ENCODE measurements at regions not wholly inside any gene's neighbourhood (a gene's known extent, or its start where the extent isn't known, plus 50 kb on each side); places are given as distances from the start of the nearest gene placed in this dataset.
"Not testable (repeated sequence)": the region's sequence is repeated elsewhere in the genome, so short reads cannot be mapped to it uniquely, and the experiment has no call there.

DNA sequence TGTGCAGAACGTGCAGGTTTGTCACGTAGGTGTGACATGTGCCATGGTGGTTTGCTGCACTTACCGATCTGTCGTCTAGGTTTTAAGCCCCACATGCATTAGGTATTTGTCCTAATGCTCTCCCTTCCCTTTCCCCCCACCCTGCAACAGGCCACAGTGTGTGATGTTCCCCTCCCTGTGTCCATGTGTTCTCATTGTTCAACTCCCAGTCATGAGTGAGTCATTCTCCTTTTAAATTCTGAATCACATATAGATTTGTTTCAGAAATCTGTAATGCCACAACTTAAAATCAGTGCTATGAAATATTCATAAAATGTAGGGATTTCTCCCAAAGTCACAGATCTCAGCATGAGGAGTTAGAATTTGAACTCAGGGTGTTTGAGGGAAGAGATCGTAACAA lies 552.5 kb upstream of the MBL2 start:
- DNase-seq = peak; percentile 0

DNA sequence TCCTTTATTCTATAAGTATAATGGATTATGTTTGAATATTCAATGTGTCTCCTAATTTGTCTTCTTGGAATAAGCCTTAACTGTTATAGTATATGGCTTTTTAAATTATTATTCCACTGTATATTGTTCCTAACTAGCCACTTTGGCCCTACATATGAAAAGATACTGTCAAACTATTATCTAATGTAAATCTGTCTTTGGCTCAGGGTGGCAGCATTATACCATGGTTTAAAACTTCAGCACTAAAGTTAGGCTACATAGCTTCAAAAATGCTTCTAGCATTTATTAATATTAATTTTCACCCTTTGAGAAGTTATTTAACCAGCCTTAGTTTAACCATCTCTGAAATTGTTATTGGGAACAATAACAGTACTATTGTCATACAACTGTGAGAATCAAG lies 543.1 kb upstream of the MBL2 start:
- no peak for DNase-seq

DNA sequence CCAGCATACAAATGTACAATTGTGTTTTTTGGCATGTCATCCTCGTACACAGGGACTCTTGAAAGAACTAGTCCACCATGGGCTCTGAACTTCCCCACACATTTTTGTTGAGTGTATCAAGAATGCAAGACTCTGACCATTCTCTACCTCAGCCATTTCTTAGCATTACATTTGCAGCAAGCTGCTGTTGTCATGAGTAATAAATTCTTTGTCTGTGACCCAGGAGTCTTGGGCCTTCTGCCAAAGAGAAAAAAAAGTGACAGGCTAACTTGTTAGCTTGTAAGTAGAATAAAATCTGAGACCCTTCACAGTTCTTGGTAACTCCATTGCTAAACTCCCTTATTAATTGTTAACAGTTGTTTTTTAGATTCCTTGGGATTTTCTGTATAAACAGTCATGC lies 542.3 kb upstream of the MBL2 start:
- peak; percentile 53 for DNase-seq

DNA sequence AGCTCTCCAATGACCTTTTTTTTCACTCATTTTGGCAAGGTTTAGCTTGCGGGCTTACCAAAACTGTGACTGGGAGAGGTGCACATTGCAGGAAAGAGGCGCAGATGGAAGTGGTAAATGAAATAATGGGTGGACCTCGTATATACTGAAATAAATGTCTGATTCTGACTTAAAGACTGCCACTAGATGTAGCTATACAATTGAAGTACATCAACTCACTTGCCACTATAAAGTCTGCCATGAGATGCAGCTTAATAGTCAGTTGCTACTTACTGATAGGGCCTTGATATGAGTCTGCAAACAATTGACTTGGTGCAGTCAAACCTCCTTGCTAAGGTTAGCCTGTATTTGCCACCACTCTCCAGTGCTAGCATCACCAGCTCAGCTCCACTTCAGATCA lies 525.9 kb upstream of the MBL2 start:
- DNase-seq = no peak

DNA sequence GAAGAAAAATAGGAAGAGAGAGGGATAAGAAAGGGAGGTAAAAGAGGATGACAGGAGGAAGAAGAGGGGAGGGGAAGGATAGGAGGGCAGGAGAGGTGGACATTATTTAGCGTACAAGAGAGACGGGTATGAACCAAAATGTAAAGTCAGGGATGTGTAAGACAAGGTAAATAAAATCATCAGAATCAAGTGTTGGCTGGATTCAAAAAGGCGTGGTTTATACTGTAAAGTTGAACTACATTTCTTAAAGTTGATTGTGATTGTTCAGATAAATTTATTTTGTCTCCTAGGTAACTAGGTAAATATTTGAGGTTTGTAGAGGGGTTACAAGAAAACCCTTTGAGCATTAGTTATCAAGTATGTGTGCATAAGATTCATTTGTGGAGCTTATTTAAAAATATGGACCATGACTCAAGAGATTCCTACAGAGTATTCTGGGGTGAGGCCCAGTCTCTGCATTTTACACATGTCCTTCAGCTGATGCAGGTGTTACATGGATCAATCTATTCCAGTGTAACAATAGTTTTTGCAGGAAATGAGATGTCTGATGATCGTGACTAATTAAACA lies 512.1 kb upstream of the MBL2 start:
- no peak for DNase-seq

DNA sequence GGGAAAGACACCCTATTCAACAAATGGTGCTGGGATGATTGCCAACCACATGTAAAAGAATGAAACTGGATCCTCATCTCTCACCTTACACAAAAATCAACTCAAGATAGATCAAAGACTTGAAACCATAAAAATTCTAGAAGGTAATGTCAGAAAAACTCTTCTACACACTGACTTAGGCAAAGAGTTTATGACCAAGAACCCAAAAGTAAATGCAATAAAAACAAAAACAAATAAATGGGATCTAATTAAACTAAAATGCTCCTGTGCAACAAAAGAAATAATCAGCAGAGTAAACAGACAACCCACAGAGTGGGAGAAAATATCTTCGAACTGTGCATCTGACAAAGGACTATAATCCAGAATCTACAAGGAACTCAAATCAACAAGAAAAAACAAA lies 504.2 kb upstream of the MBL2 start:
- DNase-seq = no peak

DNA sequence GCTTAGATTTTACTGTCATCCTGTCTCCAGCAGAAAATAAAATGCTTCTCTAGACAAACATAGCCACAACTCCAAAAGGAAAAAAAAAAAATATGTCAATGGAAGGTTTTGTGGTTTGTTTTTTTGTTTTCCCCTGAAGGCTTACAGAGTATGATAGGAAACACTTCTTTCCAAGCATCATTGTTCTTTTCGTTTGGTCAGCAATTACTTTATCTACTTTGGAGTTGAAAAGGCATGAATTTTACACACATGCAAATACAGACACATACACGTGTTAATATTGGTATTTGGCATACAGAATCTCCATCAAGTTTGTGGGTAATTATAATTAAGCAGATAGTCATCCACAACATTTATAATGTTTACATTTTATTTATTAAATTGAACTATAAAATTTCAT lies 496.9 kb upstream of the MBL2 start:
- no peak for DNase-seq

DNA sequence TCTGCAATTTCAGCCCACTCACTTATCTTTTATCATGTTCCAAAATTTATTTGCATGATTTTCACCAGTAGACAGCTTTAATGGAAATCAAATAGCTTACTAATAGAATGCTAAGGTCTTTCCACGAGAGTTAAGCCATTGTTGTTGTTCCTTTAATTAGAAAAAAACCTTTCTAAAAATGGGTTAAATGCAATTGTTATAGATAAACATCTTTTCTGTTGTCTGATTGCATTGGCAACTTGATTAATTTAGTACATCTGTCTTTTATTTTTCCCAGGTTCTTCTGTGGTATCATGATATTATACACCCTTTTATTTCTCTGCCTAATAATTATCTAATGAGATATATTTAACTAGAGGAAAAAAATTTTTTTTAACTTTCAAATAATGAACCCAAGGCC lies 487.6 kb upstream of the MBL2 start:
- no peak for DNase-seq

DNA sequence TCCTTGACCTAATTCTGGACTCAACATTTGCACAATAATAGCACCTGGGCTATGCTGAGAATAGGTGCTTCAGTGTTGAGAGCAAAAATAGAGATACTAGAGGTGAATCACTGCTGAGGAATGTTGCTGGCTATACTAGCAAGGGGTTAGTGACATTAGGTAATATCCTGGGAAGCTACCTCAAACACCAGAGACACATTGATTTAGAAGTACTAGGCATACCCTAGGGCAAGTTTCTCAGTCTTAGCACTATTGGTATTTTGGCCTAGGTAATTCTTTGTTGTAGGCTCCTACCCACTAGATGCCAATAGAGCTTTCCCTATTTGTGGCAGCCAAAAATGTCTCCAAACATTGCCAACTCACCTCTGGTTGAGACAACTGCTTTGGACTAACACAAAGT lies 484.0 kb upstream of the MBL2 start:
- no peak for DNase-seq

DNA sequence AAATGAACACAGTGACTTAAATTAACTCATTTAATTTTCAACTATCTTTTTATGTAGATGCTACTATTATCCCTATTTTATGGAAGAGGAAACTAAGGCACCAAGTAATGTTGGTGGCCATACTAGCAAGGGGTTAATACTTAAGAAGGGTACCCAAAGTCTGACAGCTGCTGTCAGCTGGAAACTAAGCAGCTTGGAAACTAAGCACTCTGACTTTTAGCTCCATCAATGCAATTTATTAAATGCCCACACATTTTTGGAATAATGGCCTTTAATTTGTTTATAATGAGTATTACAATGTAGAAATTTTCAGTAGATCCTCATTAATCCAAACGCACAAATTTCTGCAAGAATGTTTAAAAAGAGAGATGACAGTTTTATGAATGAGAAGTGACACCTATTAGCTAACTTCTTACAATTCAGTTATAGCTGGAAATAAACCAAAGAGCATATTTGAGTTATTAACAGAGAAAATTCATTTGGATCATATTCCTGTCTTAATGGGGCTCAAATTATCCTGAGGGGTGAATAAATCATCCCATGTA lies 483.1 kb upstream of the MBL2 start:
- DNase-seq = no peak

DNA sequence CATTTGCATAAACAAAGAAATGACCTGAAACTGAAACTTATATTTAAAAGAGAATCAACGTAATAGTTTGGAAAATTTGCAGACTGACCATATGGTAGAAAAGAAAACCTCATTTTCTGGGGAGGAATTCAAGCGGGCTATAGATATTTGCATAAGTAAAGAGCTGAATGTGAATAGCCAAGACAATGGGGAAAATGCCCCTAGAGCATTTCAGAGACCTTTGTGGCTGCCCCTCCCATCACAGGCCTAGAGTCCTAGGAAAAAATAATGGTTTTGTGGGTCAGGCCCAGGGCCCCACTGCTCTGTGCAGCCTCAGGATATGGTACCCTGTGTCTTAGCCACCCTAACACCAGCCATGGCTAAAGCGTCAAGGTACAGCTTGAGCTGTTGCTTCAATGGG lies 480.6 kb upstream of the MBL2 start:
- DNase-seq = no peak

DNA sequence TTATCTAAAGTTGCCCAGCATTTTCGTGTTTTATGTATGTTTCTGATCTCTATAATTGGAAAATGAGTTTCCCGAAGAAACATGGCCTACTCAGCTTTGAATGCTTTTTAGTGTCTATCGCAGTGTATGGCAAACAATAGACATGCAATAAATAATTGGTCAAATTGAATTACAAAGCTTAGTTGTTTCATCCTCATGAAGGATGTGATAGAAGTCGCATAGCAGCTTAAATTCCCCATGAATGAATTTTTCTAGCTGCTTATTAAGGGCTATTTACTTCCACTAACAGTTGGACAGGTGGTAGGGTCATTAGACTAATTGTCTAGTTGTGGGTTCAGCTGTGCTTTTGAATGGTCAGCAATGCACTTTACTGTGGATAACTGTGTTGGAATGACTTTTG lies 467.3 kb upstream of the MBL2 start:
- no peak for DNase-seq

DNA sequence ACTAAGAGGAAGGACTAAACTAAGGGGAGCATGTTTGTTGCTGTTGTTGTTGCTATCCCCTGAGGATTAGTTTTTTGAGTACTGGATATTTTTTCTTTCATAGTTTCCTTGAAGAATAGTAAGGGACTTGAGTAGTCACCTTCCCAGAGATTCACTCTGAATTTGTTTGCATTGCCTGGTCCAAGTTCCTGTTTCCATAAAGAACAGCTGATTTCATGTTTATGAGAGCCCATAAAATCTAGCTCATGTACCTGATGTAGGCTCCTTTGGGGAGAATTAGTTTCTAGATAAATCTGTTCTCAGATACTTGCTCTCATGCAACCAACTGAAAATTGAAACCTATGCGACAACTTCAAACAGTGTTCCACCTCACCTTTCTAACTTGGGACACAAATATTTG lies 464.4 kb upstream of the MBL2 start:
- DNase-seq = no peak

DNA sequence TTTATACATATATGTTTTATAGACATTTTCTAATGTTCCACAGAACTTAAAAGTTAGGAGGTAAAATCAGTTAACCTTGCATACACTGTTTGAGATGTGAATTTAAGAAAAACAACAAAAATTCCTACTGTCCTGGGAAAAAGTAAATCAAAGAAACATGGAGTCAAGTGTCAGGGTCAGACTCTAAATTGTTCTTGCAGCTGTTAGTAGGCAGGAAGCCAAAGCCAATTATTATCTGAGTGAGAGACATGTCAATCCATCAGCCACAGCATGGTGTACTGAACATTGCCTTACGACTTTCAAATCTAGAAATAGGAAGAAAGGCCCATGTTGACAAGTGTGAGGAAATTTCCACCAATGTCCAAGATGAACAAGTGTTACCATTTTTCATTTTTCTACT lies 461.2 kb upstream of the MBL2 start:
- no peak for DNase-seq

DNA sequence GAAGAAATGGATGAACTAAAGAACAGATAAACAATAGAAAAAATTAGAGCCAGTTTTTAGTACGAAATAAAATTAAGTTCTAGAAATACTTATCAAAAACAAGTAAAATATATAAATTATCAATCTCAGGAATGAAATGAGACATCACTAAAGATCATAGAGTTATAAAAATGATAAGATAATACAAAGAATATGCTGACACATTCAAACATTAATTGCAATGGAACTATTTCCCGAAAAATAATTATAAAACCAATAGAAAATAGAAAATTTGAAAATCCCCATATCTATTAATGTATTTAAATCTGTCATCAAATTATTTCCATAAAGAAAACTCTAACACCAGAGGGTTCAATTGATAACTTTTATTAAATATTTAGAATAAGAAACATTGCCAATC lies 458.1 kb upstream of the MBL2 start:
- no peak for DNase-seq

DNA sequence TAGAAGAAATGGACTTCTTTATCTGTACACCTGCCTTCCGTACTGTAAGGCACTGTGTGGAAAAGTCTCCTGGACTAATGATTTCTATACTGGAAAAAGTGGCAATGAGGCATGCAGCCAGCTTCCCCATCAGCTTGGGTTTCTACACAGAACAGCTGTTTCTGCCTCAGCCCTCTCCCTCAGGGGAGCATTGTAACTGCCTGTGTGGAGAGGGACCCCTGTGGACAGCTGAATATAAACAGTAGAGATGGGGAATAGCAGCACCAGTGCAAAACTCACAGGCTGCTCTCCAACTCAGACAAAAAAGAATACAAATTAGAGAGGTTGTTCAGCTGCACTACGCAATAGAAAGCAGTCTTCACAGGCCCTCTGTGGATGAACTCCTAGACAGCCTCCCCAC lies 451.3 kb upstream of the MBL2 start:
- DNase-seq = no peak

DNA sequence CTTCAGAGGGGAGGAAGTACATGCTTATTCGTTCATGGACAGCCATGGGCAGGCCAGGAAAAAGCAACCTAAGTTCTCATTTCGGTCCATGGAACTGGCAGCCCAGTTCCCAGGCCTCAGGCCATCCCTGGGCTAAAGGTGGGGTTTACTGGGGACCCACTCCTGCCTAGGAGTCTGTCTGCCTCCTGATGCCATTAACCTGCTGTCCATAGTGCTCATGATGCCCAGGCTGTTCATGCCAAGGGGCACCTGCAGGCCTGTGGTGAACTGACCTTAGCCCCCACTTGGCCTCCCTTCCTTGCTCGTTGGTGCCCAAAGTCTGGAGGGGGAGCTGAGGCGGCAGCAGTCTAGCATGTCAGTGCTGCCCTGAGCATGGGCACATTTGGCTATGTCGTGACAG lies 450.2 kb upstream of the MBL2 start:
- no peak for DNase-seq

DNA sequence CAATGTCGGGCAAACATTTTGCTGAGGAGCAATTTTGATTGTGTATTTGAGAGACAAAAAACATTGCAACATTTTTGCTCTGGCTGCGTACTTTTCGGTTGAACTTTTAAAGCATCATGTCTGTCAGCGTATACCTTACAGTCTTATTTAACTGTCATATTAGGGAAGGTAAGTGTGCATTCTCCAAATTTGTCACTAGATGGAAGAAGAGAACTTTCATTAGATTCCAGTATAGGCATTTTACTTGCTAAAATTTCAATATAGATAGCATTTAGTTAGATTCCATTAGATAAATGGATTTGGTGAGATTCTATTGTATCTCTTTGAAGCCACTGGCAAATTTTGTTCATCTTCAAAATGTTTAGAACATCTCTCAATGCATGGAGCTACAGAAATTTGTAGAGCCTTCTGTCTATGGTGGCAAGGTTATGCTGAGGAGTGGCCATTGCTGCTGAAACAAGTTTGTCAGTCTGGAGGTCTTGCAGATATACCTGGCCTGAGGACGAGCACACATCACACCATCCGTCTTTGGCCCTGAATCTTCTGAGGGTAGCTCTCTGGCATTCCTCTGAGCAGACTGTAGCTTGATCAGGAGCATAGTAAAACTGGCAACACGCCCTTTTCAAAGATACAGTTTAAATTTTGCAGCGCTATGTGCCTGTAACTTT lies 437.5 kb upstream of the MBL2 start:
- DNase-seq = no peak

DNA sequence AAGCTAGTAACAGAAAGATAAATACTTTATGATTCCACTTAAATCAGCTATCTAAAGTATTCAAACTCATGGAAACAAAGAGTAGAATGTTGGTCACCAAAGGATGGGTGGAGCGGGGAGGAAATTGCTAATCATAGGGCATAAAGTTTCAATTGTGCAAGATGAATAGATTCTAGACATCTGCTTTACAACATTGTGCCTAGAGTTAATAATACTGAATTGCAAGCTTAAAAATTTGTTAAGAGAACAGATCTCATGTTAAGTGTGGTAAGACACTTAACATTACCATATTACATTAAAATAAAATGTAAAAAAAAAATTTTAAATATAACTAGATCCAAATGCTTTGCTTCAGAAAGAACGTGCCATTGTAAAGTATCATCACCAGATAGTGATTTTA lies 411.1 kb upstream of the MBL2 start:
- DNase-seq = no peak

DNA sequence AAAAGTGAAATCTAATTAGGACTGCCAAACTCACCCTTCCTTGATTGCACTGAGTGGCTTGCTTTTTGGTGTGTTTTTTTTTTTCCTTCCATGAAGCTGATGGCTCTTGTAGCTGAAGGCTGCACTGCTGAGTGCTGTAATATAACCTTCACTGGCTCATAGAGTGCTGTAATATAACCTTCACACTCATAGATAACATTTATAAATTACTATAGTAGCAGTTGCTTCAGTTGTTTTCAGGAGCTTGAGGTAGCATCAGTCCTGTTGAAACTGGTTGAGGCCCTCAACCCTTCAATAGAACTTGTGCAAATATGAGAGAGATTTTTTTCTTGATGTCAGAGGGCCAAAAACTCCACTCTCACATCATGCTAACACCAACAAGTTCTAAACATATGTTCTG lies 404.9 kb upstream of the MBL2 start:
- no peak for DNase-seq

DNA sequence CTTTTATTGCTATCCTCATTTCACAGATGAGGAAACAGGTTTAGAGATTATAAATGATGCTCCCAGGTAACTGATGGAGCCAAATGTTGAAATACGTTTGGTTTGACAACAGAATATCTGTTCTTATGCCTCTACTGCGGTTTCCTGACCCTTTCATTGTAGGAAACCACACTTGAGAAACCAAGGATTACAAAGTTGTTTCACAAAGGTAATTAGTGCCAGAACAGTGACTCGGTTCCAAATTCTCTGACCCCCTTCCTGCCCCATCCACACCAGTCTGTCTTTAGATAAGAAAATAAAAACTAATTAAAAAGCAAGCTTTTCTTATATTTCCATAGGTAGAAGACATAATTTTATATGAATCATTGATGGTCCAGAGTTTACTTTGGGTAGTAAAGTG lies 393.7 kb upstream of the MBL2 start:
- no peak for DNase-seq

DNA sequence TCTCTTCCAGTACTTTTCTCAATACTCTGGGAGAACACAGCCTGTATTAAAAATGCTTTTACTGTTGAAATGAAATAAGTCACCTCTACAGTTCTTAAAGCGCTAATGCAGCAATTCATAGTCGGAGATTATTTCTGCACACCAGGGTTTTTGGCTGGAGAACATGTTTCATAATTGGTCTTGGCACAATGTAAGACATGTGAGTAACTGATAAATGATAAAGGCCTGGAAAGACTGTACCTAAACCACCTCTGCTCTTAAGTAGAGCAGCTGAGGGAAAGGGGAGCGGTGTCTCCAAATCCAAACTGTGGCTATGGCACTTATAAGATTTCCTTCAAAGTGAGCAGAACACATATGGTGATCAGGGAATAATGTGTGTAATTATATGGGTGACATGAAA lies 390.3 kb upstream of the MBL2 start:
- no peak for DNase-seq

DNA sequence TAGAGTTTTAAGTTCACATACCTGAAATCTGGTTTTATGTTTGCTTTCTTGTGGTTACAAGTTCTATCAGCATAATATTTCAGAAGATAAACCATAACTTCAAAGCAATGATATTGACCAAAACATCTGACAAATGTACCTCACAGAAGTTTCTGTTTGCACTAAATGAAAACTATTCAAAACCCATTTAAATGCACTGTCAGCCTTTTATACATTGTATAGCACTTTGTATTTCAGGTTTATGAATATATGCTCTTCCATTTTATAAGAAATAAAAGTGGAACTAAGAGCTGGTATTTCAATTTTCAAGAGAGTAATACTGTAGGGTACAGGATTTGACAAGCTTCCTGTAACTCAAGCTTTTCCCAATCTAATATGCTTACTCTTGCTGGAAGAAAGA lies 388.6 kb upstream of the MBL2 start:
- DNase-seq = no peak

DNA sequence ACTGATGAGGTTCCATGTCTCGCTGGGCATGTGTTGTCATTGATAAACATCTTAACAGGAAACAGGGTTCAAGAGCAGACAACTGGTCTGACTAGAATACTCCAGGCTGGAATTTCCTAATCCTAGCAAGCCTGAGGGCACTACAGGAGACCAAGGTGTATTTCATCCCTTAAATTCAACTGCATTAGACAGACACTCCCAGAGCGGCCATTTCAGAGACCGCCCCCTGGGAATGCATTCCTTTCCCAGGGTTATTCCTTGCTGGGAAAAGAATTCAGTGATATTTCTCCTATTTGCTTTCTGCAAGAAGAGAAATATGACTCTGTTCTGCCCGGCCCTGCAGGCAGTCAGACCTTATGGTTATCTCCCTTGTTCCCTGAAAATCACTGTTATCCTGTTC lies 383.1 kb upstream of the MBL2 start:
- not testable (repeated sequence) for DNase-seq

DNA sequence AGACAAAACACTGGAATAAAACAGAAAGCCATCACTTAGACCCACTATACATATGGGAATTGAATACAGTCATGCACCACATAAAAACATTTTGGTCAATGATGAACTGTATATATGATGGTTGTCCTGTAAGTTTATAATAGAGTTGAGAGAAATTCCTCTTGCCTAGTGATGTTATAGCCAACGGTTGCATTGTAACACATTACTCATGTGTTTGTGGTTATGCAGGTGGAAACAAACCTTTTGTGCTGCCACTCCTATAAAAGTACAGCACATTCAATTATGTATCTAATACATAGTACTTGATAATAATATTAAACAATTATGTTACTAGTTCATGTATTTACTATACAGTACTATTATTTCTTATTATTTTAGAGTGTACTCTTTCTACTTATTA lies 381.2 kb upstream of the MBL2 start:
- no peak for DNase-seq

All from EL (cell line).